Skin epidermis (tissue), 12 donors: ENCODE measurements at regions not wholly inside any gene's neighbourhood (a gene's known extent, or its start where the extent isn't known, plus 50 kb on each side); places are given as distances from the start of the nearest gene placed in this dataset.

ENCODE experiments used
- H3K27ac ChIP-seq, 21 experiments: fragments of 200-600 bp; sonication (generic) in 11 of 21; one replicate each; pipeline ENCODE4 v1.5.0; 2020; ENCODE audit warnings: mild to moderate bottlenecking in 3 of 21, inconsistent platforms in 2 of 21, moderate library complexity in 2 of 21
- H3K4me3 ChIP-seq, 7 experiments: fragments of 200-600 bp; sonication (generic) in 2 of 7; one replicate each; pipeline ENCODE4 v1.5.0; 2020; ENCODE audit warnings: inconsistent platforms in 2 of 7, mild to moderate bottlenecking in 2 of 7, moderate library complexity in 1 of 7

- H3K27ac ChIP-seq: no peak overlapping the region
- no peak overlapping the region for H3K4me3 ChIP-seq
Observed at GRCh38 chr11:104476898-104477297, 313.0 kb upstream of the PDGFD start.

- no peak overlapping the region for H3K4me3 ChIP-seq
- no peak overlapping the region for H3K27ac ChIP-seq
Observed at GRCh38 chr11:104476454-104476853, 312.5 kb upstream of the PDGFD start.

- H3K4me3 ChIP-seq: no peak overlapping the region
- no peak overlapping the region for H3K27ac ChIP-seq
Observed at GRCh38 chr11:104467404-104467803, 303.5 kb upstream of the PDGFD start.

GRCh38 chr11:104465321-104465720 lies 301.4 kb upstream of the PDGFD start:
- Histone ChIP-seq H3K4me3 (no peak overlapping the region), H3K27ac (no peak overlapping the region)

GRCh38 chr11:104464691-104465090 lies 300.7 kb upstream of the PDGFD start:
- no peak overlapping the region for H3K27ac ChIP-seq
- H3K4me3 ChIP-seq: no peak overlapping the region

GRCh38 chr11:104462341-104462740 lies 298.4 kb upstream of the PDGFD start:
- H3K27ac ChIP-seq: no peak overlapping the region
- H3K4me3 ChIP-seq: no peak overlapping the region

- Histone ChIP-seq H3K27ac (no peak overlapping the region), H3K4me3 (no peak overlapping the region)
Observed at GRCh38 chr11:104451197-104451893, 287.4 kb upstream of the PDGFD start.

GRCh38 chr11:104443387-104443786 lies 279.4 kb upstream of the PDGFD start:
- no peak overlapping the region for H3K27ac ChIP-seq
- no peak overlapping the region for H3K4me3 ChIP-seq

GRCh38 chr11:104442321-104442720 lies 278.4 kb upstream of the PDGFD start:
- no peak overlapping the region for H3K4me3 ChIP-seq
- no peak overlapping the region for H3K27ac ChIP-seq

GRCh38 chr11:104435494-104435893 lies 271.5 kb upstream of the PDGFD start:
- H3K27ac ChIP-seq: no peak overlapping the region
- H3K4me3 ChIP-seq: no peak overlapping the region

GRCh38 chr11:104433751-104434150 lies 269.8 kb upstream of the PDGFD start:
- no peak overlapping the region for H3K27ac ChIP-seq

GRCh38 chr11:104432981-104433380 lies 269.0 kb upstream of the PDGFD start:
- Histone ChIP-seq H3K4me3 (no peak overlapping the region), H3K27ac (no peak overlapping the region)

More at GRCh38 chr11:104433751-104434150, 269.8 kb upstream of the PDGFD start:
- H3K4me3 ChIP-seq: no peak overlapping the region

GRCh38 chr11:104432526-104432925 lies 268.6 kb upstream of the PDGFD start:
- H3K27ac ChIP-seq: no peak overlapping the region
- H3K4me3 ChIP-seq: no peak overlapping the region

GRCh38 chr11:104422324-104422944 lies 258.5 kb upstream of the PDGFD start:
- no peak overlapping the region for H3K4me3 ChIP-seq
- H3K27ac ChIP-seq: no peak overlapping the region

GRCh38 chr11:104410336-104410735 lies 246.4 kb upstream of the PDGFD start:
- Histone ChIP-seq H3K27ac (no peak overlapping the region), H3K4me3 (no peak overlapping the region)

GRCh38 chr11:104408630-104409029 lies 244.7 kb upstream of the PDGFD start:
- no peak overlapping the region for H3K27ac ChIP-seq
- H3K4me3 ChIP-seq: no peak overlapping the region

GRCh38 chr11:104405277-104405676 lies 241.3 kb upstream of the PDGFD start:
- Histone ChIP-seq H3K27ac (no peak overlapping the region), H3K4me3 (no peak overlapping the region)

- H3K27ac ChIP-seq: no peak overlapping the region
- H3K4me3 ChIP-seq: no peak overlapping the region
Observed at GRCh38 chr11:104404231-104405175, 240.6 kb upstream of the PDGFD start.

- H3K4me3 ChIP-seq: no peak overlapping the region
- H3K27ac ChIP-seq: peak overlapping the region in 1 of 21 experiments; percentile 46
Observed at GRCh38 chr11:104402812-104403521, 239.0 kb upstream of the PDGFD start.

- H3K27ac ChIP-seq: no peak overlapping the region
- no peak overlapping the region for H3K4me3 ChIP-seq
Observed at GRCh38 chr11:104394508-104394907, 230.6 kb upstream of the PDGFD start.
